Stimulated activated CD4-positive, alpha-beta T cell treated with anti-CD3 and anti-CD28 coated beads, Interleukin-1b, Interleukin-23, amount 100 ng/mL, for 48 hours (primary cell): ENCODE measurements at regions not wholly inside any gene's neighbourhood (a gene's known extent, or its start where the extent isn't known, plus 50 kb on each side); places are given as distances from the start of the nearest gene placed in this dataset.

ENCODE experiments used
- DNase-seq: peaks from one replicate; pipeline ENCODE4 v3.0.0-alpha.2; 2020

GRCh38 chr2:780002-780401, 102.8 kb upstream of the TMEM18 start:
- DNase-seq, result no peak

- DNase-seq, result no peak
These were observed 101.6 kb upstream of the TMEM18 start for GRCh38 chr2:778731-779350.

GRCh38 chr2:777546-777945, 100.3 kb upstream of the TMEM18 start:
- DNase-seq, result no peak

- DNase-seq, result no peak
These were observed 99.8 kb upstream of the TMEM18 start for GRCh38 chr2:777051-777450.

- no peak for DNase-seq
These were observed 99.3 kb upstream of the TMEM18 start for GRCh38 chr2:776487-776886.

- DNase-seq, result no peak
These were observed 98.8 kb upstream of the TMEM18 start for GRCh38 chr2:776038-776437.

- DNase-seq, result no peak
These were observed 97.2 kb upstream of the TMEM18 start for GRCh38 chr2:774436-774835.

- DNase-seq, result no peak
These were observed 96.3 kb upstream of the TMEM18 start for GRCh38 chr2:773256-774160.

GRCh38 chr2:771538-771937, 94.3 kb upstream of the TMEM18 start:
- no peak for DNase-seq

- no peak for DNase-seq
These were observed 93.6 kb upstream of the TMEM18 start for GRCh38 chr2:770776-771175.

- no peak for DNase-seq
These were observed 92.6 kb upstream of the TMEM18 start for GRCh38 chr2:769771-770170.

- DNase-seq, result no peak
These were observed 91.2 kb upstream of the TMEM18 start for GRCh38 chr2:768451-768850.

GRCh38 chr2:767944-768343, 90.7 kb upstream of the TMEM18 start:
- DNase-seq, result no peak

GRCh38 chr2:767440-767839, 90.2 kb upstream of the TMEM18 start:
- DNase-seq, result no peak

GRCh38 chr2:766255-766654, 89.0 kb upstream of the TMEM18 start:
- DNase-seq, result no peak

- no peak for DNase-seq
These were observed 88.2 kb upstream of the TMEM18 start for GRCh38 chr2:765369-765768.

- no peak for DNase-seq
These were observed 86.7 kb upstream of the TMEM18 start for GRCh38 chr2:763766-764525.

GRCh38 chr2:762646-763045, 85.4 kb upstream of the TMEM18 start:
- DNase-seq, result no peak

- DNase-seq, result no peak
These were observed 84.2 kb upstream of the TMEM18 start for GRCh38 chr2:761384-761783.

GRCh38 chr2:760001-760400, 82.8 kb upstream of the TMEM18 start:
- no peak for DNase-seq

GRCh38 chr2:758073-758820, 81.0 kb upstream of the TMEM18 start:
- no peak for DNase-seq

GRCh38 chr2:753123-753522, 75.9 kb upstream of the TMEM18 start:
- DNase-seq, result no peak

GRCh38 chr2:751474-751873, 74.3 kb upstream of the TMEM18 start:
- DNase-seq, result no peak
